ENCODE measurements at regions not wholly inside any gene's neighbourhood (a gene's known extent, or its start where the extent isn't known, plus 50 kb on each side); places are given as distances from the start of the nearest gene placed in this dataset.

DNA sequence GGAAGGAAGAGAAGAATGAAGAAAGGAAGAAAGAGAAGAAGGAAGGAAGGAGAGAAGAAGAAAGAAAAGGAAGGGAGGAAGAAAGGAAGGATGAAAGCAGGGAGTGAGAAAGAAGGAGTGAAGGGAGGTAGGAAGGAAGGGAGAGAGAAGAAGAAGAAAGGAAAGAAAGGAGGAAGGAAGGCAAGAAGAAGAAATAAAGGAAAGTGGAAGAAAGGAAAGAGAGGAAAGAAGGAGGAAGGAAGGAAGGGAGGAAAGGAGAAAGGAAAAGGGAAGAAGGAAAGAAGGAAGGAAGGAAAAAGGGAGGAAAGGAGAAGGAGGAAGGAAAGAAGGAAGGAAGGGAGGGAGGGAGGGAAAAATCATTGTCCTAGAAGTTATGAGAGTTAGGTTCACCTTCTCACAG is 696.6 kb upstream of the TMEM132C start:
- peak; percentile 10 for TF ChIP-seq CTCF (IDR thresholded peaks at IDR 0.05)
- TF ChIP-seq EZH2 (IDR thresholded peaks at IDR 0.05; ENCODE audit: borderline replicate concordance, insufficient read depth, low read depth, low read length, poor library complexity, severe bottlenecking) = no peak

Data from B cell (primary cell).